ENCODE measurements at regions not wholly inside any gene's neighbourhood (a gene's known extent, or its start where the extent isn't known, plus 50 kb on each side); places are given as distances from the start of the nearest gene placed in this dataset.
"Not testable (repeated sequence)": the region's sequence is repeated elsewhere in the genome, so short reads cannot be mapped to it uniquely, and the experiment has no call there.

GRCh38 chr5:142542078-142542477 is 143.8 kb downstream of the FGF1 start:
- no peak for DNase-seq (ENCODE audit: low read depth)

DNA sequence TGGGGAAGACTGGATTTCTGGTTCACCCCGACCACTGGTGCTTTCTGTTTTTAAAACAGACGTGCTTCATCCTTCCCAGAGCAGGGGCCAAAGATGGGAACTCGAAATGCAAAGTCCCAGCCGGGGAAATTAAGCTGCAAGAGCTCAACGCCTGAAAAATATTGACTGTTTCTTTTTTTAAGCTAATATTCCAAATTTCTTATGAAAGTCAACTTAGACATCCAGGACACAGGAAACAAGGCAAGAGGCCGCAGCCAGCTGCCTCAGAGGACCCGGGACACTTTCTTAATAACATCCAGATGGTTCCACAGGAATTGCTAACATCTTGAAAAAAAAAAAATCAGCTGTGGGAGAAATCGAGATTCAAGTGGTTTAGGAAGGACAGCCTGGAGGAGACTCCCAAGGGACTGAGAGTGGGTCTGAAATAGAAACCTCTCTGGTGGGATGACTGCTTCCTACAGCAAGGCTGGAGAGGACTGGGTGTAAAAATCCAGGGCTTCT is 144.9 kb downstream of the FGF1 start:
- no peak for DNase-seq (ENCODE audit: low read depth)

GRCh38 chr5:142539154-142539740 is 146.6 kb downstream of the FGF1 start:
- DNase-seq (ENCODE audit: low read depth) = no peak

GRCh38 chr5:142537938-142538337 is 148.0 kb downstream of the FGF1 start:
- DNase-seq (ENCODE audit: low read depth) = no peak

- no peak for DNase-seq (ENCODE audit: low read depth)
Measured at GRCh38 chr5:142532781-142533176, 153.1 kb downstream of the FGF1 start.

- DNase-seq (ENCODE audit: low read depth) = no peak
Measured at GRCh38 chr5:142531977-142532780, 153.7 kb downstream of the FGF1 start.

DNA sequence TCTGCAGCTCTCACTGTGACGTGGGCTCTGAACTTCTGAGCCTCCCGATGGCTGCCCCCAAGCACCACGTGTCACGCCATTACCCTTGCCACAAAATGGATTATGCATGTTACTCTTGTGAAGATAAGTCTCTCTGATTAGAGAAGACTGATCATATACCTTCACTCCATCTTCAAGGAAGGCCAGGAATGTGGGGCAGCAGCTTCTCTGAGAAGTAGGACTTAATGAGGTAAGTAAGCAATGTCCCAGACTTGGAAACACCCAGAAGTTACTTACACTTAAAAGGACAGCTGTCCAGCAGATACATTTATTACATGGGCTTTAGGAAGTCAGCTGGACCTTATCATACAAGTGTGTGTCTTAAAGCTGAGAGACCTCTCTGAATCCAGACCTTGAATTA is 155.0 kb downstream of the FGF1 start:
- no peak for DNase-seq (ENCODE audit: low read depth)

DNA sequence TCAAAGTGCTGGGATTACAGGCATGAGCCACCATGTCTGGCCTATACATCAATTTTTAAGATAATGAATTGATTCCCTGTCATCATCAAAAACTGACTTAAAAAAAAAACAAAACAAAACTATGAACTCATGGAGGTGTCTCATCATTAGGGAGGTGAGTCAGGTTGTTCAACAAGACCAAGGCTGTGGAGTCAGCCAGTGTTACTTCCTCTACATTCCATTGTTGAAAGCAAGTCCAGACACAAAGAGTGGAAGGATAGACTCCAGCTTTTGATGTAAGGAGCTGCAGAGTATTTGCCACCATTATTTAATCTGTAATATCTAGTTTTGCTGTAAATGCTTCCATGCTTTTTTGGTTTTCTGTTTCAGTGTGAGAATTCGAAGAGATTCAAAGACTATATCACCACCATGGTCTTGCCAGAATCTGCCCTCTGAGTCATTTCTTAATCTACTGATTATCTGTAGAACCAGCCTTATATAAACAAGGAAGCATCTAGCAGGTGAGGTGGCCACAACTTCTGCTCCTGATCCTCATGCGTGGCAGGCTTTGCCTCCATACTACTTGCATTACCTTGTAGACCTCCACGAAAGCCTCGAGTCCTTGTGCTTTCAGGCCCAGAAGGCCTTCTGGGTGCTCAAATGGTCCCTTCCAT is 156.1 kb downstream of the FGF1 start:
- DNase-seq (ENCODE audit: low read depth) = no peak

GRCh38 chr5:142527664-142528295 is 158.1 kb downstream of the FGF1 start:
- DNase-seq (ENCODE audit: low read depth) = no peak

GRCh38 chr5:142527234-142527633 is 158.7 kb downstream of the FGF1 start:
- no peak for DNase-seq (ENCODE audit: low read depth)

- DNase-seq (ENCODE audit: low read depth) = no peak
Measured at GRCh38 chr5:142522983-142523382, 162.9 kb downstream of the FGF1 start.

DNA sequence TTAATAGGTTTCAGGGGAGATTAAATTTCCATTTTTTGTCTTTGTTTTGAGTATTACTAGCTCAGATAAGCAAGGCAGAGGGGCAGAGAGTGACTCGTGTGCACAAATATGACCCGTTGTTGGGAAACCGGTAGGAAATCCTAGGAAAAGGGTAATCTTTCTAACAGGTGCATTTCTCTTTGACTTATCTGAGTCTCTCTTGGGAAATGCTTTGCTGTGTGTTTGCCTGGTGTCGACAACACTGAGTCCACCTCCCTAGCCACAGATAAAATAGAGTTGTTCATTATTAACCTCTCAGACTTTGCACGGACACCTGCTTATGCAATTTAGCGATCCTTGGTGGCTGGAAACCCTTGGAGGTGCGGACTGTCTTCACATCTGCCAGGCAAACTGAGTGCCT is 164.2 kb downstream of the FGF1 start:
- no peak for DNase-seq (ENCODE audit: low read depth)

GRCh38 chr5:142520885-142521284 is 165.0 kb downstream of the FGF1 start:
- DNase-seq (ENCODE audit: low read depth) = no peak

DNA sequence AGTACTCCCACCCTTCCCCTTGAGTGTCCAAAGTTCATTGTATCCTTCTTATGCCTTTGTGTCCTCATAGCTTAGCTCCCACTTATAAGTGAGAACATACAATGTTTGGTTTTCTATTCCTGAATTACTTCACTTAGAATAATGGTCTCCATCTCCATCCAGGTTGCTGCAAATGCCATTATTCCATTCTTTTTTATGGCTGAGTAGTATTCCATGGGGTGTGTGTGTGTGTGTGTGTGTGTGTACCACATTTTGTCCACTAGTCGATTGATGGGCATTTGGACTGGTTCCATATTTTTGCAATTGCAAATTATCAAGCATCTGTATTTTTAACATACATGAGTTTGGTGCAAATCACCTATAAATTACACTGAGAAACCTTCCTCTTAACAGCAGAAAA is 166.0 kb downstream of the FGF1 start:
- not testable (repeated sequence) for DNase-seq (ENCODE audit: low read depth)

DNA sequence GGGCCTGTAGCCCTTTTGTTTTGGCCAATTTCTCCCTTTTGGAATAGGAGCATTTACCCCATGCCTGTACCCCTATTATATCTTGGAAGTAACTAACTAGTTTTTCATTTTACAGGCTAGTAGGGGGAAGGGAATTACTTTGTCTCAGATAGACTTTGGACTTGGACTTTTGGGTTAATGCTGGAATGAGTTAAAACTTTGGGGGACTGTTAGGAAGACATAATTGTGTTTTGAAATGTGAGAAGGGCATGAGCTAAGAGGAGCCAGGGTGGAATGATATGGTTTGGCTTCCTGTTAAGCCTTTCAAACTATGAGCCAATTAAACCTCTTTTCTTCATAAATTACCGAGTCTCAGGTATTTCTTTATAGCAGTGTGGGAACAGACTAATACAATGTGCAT is 168.1 kb downstream of the FGF1 start:
- DNase-seq (ENCODE audit: low read depth) = no peak

- DNase-seq (ENCODE audit: low read depth) = no peak
Measured at GRCh38 chr5:142516732-142517131, 169.2 kb downstream of the FGF1 start.

- DNase-seq (ENCODE audit: low read depth) = no peak
Measured at GRCh38 chr5:142515036-142515435, 170.9 kb downstream of the FGF1 start.

GRCh38 chr5:142514196-142514595 is 171.7 kb downstream of the FGF1 start:
- no peak for DNase-seq (ENCODE audit: low read depth)

DNA sequence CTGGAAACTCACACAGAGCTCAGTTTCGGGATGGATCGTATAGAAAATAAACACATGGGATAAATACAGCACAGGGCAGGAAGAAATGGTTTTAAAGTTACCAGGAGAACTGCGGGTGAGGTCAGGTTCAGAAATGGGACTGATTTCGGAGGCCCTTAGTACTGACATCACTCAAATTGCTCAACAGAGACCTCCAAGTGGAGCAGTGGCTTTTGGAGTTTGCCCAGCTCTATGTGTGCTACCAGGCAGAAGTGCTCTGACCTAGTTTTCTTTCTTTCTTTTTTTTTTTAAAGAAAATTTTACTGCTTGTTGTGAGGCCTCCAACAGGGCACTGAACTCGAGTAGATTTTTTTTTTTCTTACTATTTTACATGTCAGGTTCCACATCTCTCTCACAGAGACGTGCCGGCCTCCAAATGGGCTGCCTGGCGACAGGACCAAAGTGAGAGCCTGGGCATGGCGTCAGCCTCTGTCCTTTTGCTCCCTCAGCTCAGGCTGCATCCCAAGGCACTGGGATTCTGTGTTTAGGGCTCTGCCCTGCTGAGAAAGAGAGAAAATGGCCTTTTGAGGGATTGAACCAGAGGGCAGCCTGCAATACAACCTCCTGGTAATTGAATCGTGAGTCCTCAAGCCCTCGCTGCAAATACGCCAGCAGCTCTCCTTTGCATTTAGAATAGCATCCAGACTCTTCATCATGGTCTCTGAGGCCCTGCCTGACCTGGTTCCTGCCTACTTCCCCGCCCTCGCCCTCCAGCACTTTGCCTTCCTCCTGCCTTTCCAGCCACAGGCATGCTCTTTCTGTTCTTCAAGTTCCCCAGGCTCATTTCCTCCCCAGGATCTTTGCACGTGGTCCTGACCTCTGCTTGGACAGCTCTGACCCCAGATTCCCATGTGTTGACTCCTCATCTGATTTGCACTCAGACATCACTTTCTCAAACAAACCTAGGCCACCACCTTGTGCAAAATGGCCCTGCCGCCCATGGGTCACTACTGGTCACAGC is 173.5 kb downstream of the FGF1 start:
- DNase-seq (ENCODE audit: low read depth) = no peak

GRCh38 chr5:142511358-142511757 is 174.5 kb downstream of the FGF1 start:
- DNase-seq (ENCODE audit: low read depth) = no peak

DNA sequence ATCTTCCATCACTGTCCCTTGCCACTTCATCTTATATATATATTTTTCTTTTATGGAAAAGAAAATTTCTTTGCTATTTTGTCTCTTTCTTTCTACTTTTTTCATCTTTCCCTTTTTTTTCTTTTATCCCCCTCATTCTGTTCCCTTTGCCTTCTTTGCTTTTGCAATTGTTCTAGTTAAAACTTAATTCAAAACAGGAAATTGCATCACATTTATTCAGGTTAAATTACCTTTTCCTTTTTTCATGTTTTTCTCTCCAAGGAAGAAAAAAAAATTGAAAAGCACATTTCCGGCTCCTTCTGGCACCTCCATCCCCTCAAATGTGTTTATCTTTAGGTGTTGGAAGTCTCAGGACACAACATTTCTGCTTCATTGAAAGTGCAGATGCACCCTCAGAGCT is 176.9 kb downstream of the FGF1 start:
- DNase-seq (ENCODE audit: low read depth) = no peak

Data from T-helper 22 cell (primary cell).